NB4 (cell line): ENCODE measurements at regions not wholly inside any gene's neighbourhood (a gene's known extent, or its start where the extent isn't known, plus 50 kb on each side); places are given as distances from the start of the nearest gene placed in this dataset.

ENCODE experiments used
- DNase-seq: peaks from one replicate; pipeline ENCODE4 v3.0.0; 2010; ENCODE audit warnings: low read depth
- H3K4me3 ChIP-seq: one replicate; pipeline ENCODE4 v1.5.1; 2011; ENCODE audit warnings: mild to moderate bottlenecking, low read depth, low read length, moderate library complexity
- CTCF ChIP-seq: IDR thresholded peaks from one replicate; pipeline ENCODE4 v1.5.1; 2012; ENCODE audit warnings: low read depth, low read length
- MYC ChIP-seq: IDR thresholded peaks from 2 replicates; pipeline ENCODE4 v1.6.1; 2011; ENCODE audit warnings: low read depth, low read length
- POLR2A ChIP-seq: IDR thresholded peaks from 2 replicates; pipeline ENCODE4 v1.6.1; 2011; ENCODE audit warnings: mild to moderate bottlenecking; ENCODE audit not compliant: insufficient read length; ENCODE audit errors: extremely low read depth
- TF ChIP-seq, protein P1 (sequence below): IDR thresholded peaks from 2 replicates; pipeline ENCODE4 v1.6.1; 2011; ENCODE audit warnings: low read depth, low read length

GRCh38 chr2:18133310-18133709, 254.8 kb downstream of the KCNS3 start:
- no peak overlapping the region for H3K4me3 ChIP-seq
- TF ChIP-seq, protein P1, sequence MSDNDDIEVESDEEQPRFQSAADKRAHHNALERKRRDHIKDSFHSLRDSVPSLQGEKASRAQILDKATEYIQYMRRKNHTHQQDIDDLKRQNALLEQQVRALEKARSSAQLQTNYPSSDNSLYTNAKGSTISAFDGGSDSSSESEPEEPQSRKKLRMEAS = no peak
- no peak for TF ChIP-seq POLR2A
- TF ChIP-seq MYC = no peak
- TF ChIP-seq CTCF = no peak
- DNase-seq = no peak

DNA sequence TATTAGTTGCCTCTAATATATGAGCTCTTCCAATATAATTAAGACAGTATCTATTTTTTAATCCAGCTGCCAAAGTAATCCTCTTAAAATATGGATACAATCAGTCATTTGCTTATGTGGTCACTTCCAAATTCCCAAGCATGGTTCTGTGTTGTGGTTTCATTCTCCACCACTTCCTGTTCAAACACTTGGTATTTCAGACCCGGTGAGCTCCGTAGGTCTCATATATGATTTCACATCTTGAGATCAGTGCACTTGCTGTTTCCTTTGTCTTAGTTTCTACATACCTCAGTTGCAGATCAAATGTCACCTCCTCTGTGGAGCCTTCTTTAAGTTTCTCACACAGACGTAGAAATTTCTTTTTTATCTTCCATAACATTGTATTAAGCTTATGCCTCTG, 254.2 kb downstream of the KCNS3 start:
- TF ChIP-seq MYC (no peak), CTCF (no peak), POLR2A (no peak)
- TF ChIP-seq, protein P1 = no peak
- DNase-seq = peak; percentile 12
- H3K4me3 ChIP-seq = no peak overlapping the region

DNA sequence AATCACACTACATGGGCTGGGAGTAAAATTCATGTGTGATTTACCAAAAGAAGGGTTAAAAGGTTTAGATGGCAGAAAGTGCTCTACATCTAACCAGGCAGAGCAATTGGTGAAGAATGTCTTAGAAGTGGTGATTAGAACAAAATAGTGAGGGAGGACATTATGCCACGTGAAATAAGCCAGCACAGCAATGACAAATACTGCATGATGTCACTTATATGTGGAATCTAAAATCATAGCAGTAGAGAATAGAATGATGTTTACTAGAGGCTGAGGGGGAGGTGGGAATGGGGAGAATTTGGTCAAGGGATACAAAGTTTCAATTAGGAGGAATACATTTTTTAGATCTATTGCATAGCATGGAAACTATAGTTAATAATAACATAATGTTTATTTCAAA, 253.3 kb downstream of the KCNS3 start:
- no peak overlapping the region for H3K4me3 ChIP-seq
- no peak for DNase-seq
- no peak for TF ChIP-seq MYC
- no peak for TF ChIP-seq POLR2A
- TF ChIP-seq, protein P1 = no peak
- no peak for TF ChIP-seq CTCF

DNA sequence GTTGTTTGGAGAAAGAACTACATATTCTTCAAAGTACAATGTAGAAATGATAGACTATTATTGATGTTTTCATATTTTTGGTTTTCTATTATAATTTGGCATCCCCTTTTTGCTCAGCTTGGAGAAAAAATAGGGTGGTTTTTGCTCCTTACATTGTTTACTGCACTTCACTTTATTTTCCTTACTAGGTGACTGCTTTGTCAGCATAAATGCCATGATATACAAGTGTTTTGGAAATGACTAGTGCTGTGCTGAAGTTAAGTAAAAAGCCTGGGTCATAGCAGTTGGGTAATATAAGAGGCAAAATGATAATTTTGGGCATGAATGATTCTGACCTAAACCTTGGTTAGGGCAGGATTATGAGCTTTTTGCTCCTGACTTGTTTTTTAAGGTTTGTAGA, 250.9 kb downstream of the KCNS3 start:
- TF ChIP-seq CTCF = no peak
- TF ChIP-seq MYC = no peak
- no peak for TF ChIP-seq POLR2A
- TF ChIP-seq, protein P1 = no peak

GRCh38 chr2:18125303-18125702, 246.8 kb downstream of the KCNS3 start:
- H3K4me3 ChIP-seq = no peak overlapping the region
- TF ChIP-seq, protein P1 = no peak
- TF ChIP-seq POLR2A (no peak), MYC (no peak), CTCF (no peak)
- DNase-seq = no peak

More for the DNA sequence above, 250.9 kb downstream of the KCNS3 start:
- DNase-seq = no peak
- no peak overlapping the region for H3K4me3 ChIP-seq
